Activated CD4-positive, alpha-beta T cell treated with anti-CD3 and anti-CD28 coated beads, Interleukin-2, Interleukin-6, amounts not matched to agents 100 ng/mL and 50 ng/mL, durations not matched to agents 16 hours and 8 hours (primary cell): ENCODE measurements at regions not wholly inside any gene's neighbourhood (a gene's known extent, or its start where the extent isn't known, plus 50 kb on each side); places are given as distances from the start of the nearest gene placed in this dataset.
A peak's percentile ranks its signal among the peaks of the same experiment; 100 is the strongest.
"Not testable (repeated sequence)": the region's sequence is repeated elsewhere in the genome, so short reads cannot be mapped to it uniquely, and the experiment has no call there.

Experiments
- DNase-seq: peaks from one replicate; pipeline ENCODE4 v3.0.0-alpha.2; 2020

GRCh38 chr1:101151286-101151685 lies 85.5 kb upstream of the S1PR1 start:
- no peak for DNase-seq

- DNase-seq = no peak
Measured at GRCh38 chr1:101150670-101151069, 86.1 kb upstream of the S1PR1 start.

GRCh38 chr1:101150266-101150665 lies 86.6 kb upstream of the S1PR1 start:
- DNase-seq = no peak

GRCh38 chr1:101148980-101149379 lies 87.8 kb upstream of the S1PR1 start:
- no peak for DNase-seq

GRCh38 chr1:101147381-101147780 lies 89.4 kb upstream of the S1PR1 start:
- DNase-seq = no peak

GRCh38 chr1:101145449-101145820 lies 91.4 kb upstream of the S1PR1 start:
- no peak for DNase-seq

GRCh38 chr1:101144671-101145448 lies 92.0 kb upstream of the S1PR1 start:
- no peak for DNase-seq

- no peak for DNase-seq
Measured at GRCh38 chr1:101142244-101142643, 94.6 kb upstream of the S1PR1 start.

GRCh38 chr1:101141376-101141775 lies 95.4 kb upstream of the S1PR1 start:
- no peak for DNase-seq

- DNase-seq = no peak
Measured at GRCh38 chr1:101139821-101140718, 96.7 kb upstream of the S1PR1 start.

GRCh38 chr1:101139130-101139529 lies 97.7 kb upstream of the S1PR1 start:
- no peak for DNase-seq

- DNase-seq = peak; percentile 43
Measured at GRCh38 chr1:101137144-101138126, 99.4 kb upstream of the S1PR1 start.

GRCh38 chr1:101136739-101137138 lies 100.1 kb upstream of the S1PR1 start:
- peak; percentile 74 for DNase-seq

GRCh38 chr1:101136271-101136670 lies 100.5 kb upstream of the S1PR1 start:
- DNase-seq = no peak

- no peak for DNase-seq
Measured at GRCh38 chr1:101135526-101135925, 101.3 kb upstream of the S1PR1 start.

GRCh38 chr1:101131239-101131843 lies 105.5 kb upstream of the S1PR1 start:
- no peak for DNase-seq

- no peak for DNase-seq
Measured at GRCh38 chr1:101130673-101131072, 105.1 kb upstream of the DPH5 start.

- DNase-seq = no peak
Measured at GRCh38 chr1:101128846-101129245, 103.3 kb upstream of the DPH5 start.

- no peak for DNase-seq
Measured at GRCh38 chr1:101128211-101128727, 102.7 kb upstream of the DPH5 start.

- no peak for DNase-seq
Measured at GRCh38 chr1:101124405-101124804, 98.8 kb upstream of the DPH5 start.

GRCh38 chr1:101123904-101124303 lies 98.3 kb upstream of the DPH5 start:
- DNase-seq = not testable (repeated sequence)
